ENCODE measurements at regions not wholly inside any gene's neighbourhood (a gene's known extent, or its start where the extent isn't known, plus 50 kb on each side); places are given as distances from the start of the nearest gene placed in this dataset.
"Not testable (repeated sequence)": the region's sequence is repeated elsewhere in the genome, so short reads cannot be mapped to it uniquely, and the experiment has no call there.

GRCh38 chr6:157753291-157753690 lies 69.8 kb upstream of the SNX9 start:
- Histone ChIP-seq H3K27me3 (ENCODE audit: insufficient read depth, poor library complexity, severe bottlenecking) (no peaks in the 10 kb centered on the region), H3K9me3 (ENCODE audit: severe bottlenecking) (no peaks in the 10 kb centered on the region), H3K27ac (ENCODE audit: poor library complexity, severe bottlenecking) (no peak overlapping the region), H3K4me1 (ENCODE audit: insufficient read depth, poor library complexity, severe bottlenecking) (no peaks in the 10 kb centered on the region), H3K4me3 (ENCODE audit: severe bottlenecking) (no peak overlapping the region), H3K36me3 (ENCODE audit: low read depth) (no peaks in the 10 kb centered on the region)
- TF ChIP-seq CTCF (IDR thresholded peaks at IDR 0.05; ENCODE audit: poor library complexity, severe bottlenecking), result no peak
- DNase-seq (ENCODE audit: low spot score) (no peak), ATAC-seq (ENCODE audit: low read depth) (no peak)

GRCh38 chr6:157753801-157754200 lies 69.2 kb upstream of the SNX9 start:
- DNase-seq (ENCODE audit: low spot score); ATAC-seq (ENCODE audit: low read depth); H3K27ac ChIP-seq (ENCODE audit: poor library complexity, severe bottlenecking): not testable (repeated sequence)

GRCh38 chr6:157754351-157754750 lies 68.7 kb upstream of the SNX9 start:
- H3K27me3 ChIP-seq (ENCODE audit: insufficient read depth, poor library complexity, severe bottlenecking), result no peaks in the 10 kb centered on the region
- no peak overlapping the region for H3K27ac ChIP-seq (ENCODE audit: poor library complexity, severe bottlenecking)
- no peak overlapping the region for H3K4me3 ChIP-seq (ENCODE audit: severe bottlenecking)
- DNase-seq (ENCODE audit: low spot score), result no peak
- no peaks in the 10 kb centered on the region for H3K4me1 ChIP-seq (ENCODE audit: insufficient read depth, poor library complexity, severe bottlenecking)
- no peak for ATAC-seq (ENCODE audit: low read depth)
- TF ChIP-seq CTCF (IDR thresholded peaks at IDR 0.05; ENCODE audit: poor library complexity, severe bottlenecking), result no peak
- H3K9me3 ChIP-seq (ENCODE audit: severe bottlenecking), result no peaks in the 10 kb centered on the region
- H3K36me3 ChIP-seq (ENCODE audit: low read depth), result no peaks in the 10 kb centered on the region

More at GRCh38 chr6:157753801-157754200, 69.2 kb upstream of the SNX9 start:
- not testable (repeated sequence) for H3K4me1 ChIP-seq (ENCODE audit: insufficient read depth, poor library complexity, severe bottlenecking); H3K36me3 ChIP-seq (ENCODE audit: low read depth); H3K4me3 ChIP-seq (ENCODE audit: severe bottlenecking); H3K9me3 ChIP-seq (ENCODE audit: severe bottlenecking); H3K27me3 ChIP-seq (ENCODE audit: insufficient read depth, poor library complexity, severe bottlenecking)

GRCh38 chr6:157755032-157755745 lies 67.9 kb upstream of the SNX9 start:
- Histone ChIP-seq H3K27ac (ENCODE audit: poor library complexity, severe bottlenecking) (no peak overlapping the region), H3K4me3 (ENCODE audit: severe bottlenecking) (no peak overlapping the region), H3K4me1 (ENCODE audit: insufficient read depth, poor library complexity, severe bottlenecking) (peaks cover 1% of the 10 kb centered on the region), H3K9me3 (ENCODE audit: severe bottlenecking) (no peaks in the 10 kb centered on the region), H3K36me3 (ENCODE audit: low read depth) (no peaks in the 10 kb centered on the region), H3K27me3 (ENCODE audit: insufficient read depth, poor library complexity, severe bottlenecking) (no peaks in the 10 kb centered on the region)
- ATAC-seq (ENCODE audit: low read depth) (no peak), DNase-seq (ENCODE audit: low spot score) (no peak)
- TF ChIP-seq CTCF (IDR thresholded peaks at IDR 0.05; ENCODE audit: poor library complexity, severe bottlenecking), result no peak

- H3K36me3 ChIP-seq (ENCODE audit: low read depth), result no peaks in the 10 kb centered on the region
- DNase-seq (ENCODE audit: low spot score) (no peak), ATAC-seq (ENCODE audit: low read depth) (no peak)
- no peak overlapping the region for H3K4me3 ChIP-seq (ENCODE audit: severe bottlenecking)
- peaks cover 8% of the 10 kb centered on the region for H3K4me1 ChIP-seq (ENCODE audit: insufficient read depth, poor library complexity, severe bottlenecking)
- H3K27ac ChIP-seq (ENCODE audit: poor library complexity, severe bottlenecking), result no peak overlapping the region
- H3K9me3 ChIP-seq (ENCODE audit: severe bottlenecking), result no peaks in the 10 kb centered on the region
- TF ChIP-seq CTCF (IDR thresholded peaks at IDR 0.05; ENCODE audit: poor library complexity, severe bottlenecking), result no peak
- no peaks in the 10 kb centered on the region for H3K27me3 ChIP-seq (ENCODE audit: insufficient read depth, poor library complexity, severe bottlenecking)
Observed at GRCh38 chr6:157755746-157756411, 67.2 kb upstream of the SNX9 start.
